Kidney tubule cell (primary cell): ENCODE measurements at regions not wholly inside any gene's neighbourhood (a gene's known extent, or its start where the extent isn't known, plus 50 kb on each side); places are given as distances from the start of the nearest gene placed in this dataset.

Experiments
- DNase-seq: peaks from one replicate; pipeline ENCODE4 v3.0.0-alpha.2; 2018; ENCODE audit warnings: low spot score

GRCh38 chr11:103530257-103530656 lies 421.0 kb downstream of the DYNC2H1 start:
- peak; percentile 35 for DNase-seq

GRCh38 chr11:103532133-103532788 lies 423.0 kb downstream of the DYNC2H1 start:
- DNase-seq: peak; percentile 79

- no peak for DNase-seq
These were observed 425.0 kb downstream of the DYNC2H1 start for GRCh38 chr11:103534191-103534590.

- no peak for DNase-seq
These were observed 425.7 kb downstream of the DYNC2H1 start for GRCh38 chr11:103534959-103535358.

- DNase-seq: no peak
These were observed 427.1 kb downstream of the DYNC2H1 start for GRCh38 chr11:103536335-103536722.

- DNase-seq: peak; percentile 38
These were observed 428.8 kb downstream of the DYNC2H1 start for GRCh38 chr11:103537904-103538502.

GRCh38 chr11:103539166-103539565 lies 429.9 kb downstream of the DYNC2H1 start:
- no peak for DNase-seq

GRCh38 chr11:103541186-103541795 lies 432.1 kb downstream of the DYNC2H1 start:
- peak; percentile 56 for DNase-seq

- DNase-seq: no peak
These were observed 433.6 kb downstream of the DYNC2H1 start for GRCh38 chr11:103542851-103543250.

GRCh38 chr11:103543456-103543855 lies 434.2 kb downstream of the DYNC2H1 start:
- no peak for DNase-seq

GRCh38 chr11:103544874-103545273 lies 435.6 kb downstream of the DYNC2H1 start:
- DNase-seq: no peak

- DNase-seq: no peak
These were observed 436.3 kb downstream of the DYNC2H1 start for GRCh38 chr11:103545551-103545950.

GRCh38 chr11:103546236-103546635 lies 437.0 kb downstream of the DYNC2H1 start:
- DNase-seq: peak; percentile 61

- DNase-seq: no peak
These were observed 437.8 kb downstream of the DYNC2H1 start for GRCh38 chr11:103547024-103547423.

- DNase-seq: no peak
These were observed 438.5 kb downstream of the DYNC2H1 start for GRCh38 chr11:103547691-103548090.

GRCh38 chr11:103548838-103549237 lies 439.6 kb downstream of the DYNC2H1 start:
- no peak for DNase-seq

- no peak for DNase-seq
These were observed 441.6 kb downstream of the DYNC2H1 start for GRCh38 chr11:103550811-103551210.

GRCh38 chr11:103552086-103552485 lies 442.9 kb downstream of the DYNC2H1 start:
- no peak for DNase-seq

- no peak for DNase-seq
These were observed 446.9 kb downstream of the DYNC2H1 start for GRCh38 chr11:103556171-103556570.

GRCh38 chr11:103566116-103566515 lies 456.9 kb downstream of the DYNC2H1 start:
- DNase-seq: no peak

- peak; percentile 68 for DNase-seq
These were observed 454.7 kb upstream of the DDI1 start for GRCh38 chr11:103581760-103582159.

- peak; percentile 49 for DNase-seq
These were observed 454.0 kb upstream of the DDI1 start for GRCh38 chr11:103582351-103582909.

- no peak for DNase-seq
These were observed 452.4 kb upstream of the DDI1 start for GRCh38 chr11:103584021-103584420.
